ENCODE measurements at regions not wholly inside any gene's neighbourhood (a gene's known extent, or its start where the extent isn't known, plus 50 kb on each side); places are given as distances from the start of the nearest gene placed in this dataset.

- DNase-seq (ENCODE audit: low read depth in 2 of 2) = no peak
These were observed 192.6 kb upstream of the NAV2 start for GRCh38 chr11:19519912-19520641.

GRCh38 chr11:19519353-19519752 lies 193.3 kb upstream of the NAV2 start:
- no peak for DNase-seq (ENCODE audit: low read depth in 2 of 2)

GRCh38 chr11:19513253-19513652 lies 199.4 kb upstream of the NAV2 start:
- DNase-seq (ENCODE audit: low read depth in 2 of 2) = no peak

- no peak for DNase-seq (ENCODE audit: low read depth in 2 of 2)
These were observed 200.0 kb upstream of the NAV2 start for GRCh38 chr11:19512618-19513017.

- DNase-seq (ENCODE audit: low read depth in 2 of 2) = no peak
These were observed 201.0 kb upstream of the NAV2 start for GRCh38 chr11:19511413-19512183.

- no peak for DNase-seq (ENCODE audit: low read depth in 2 of 2)
These were observed 201.6 kb upstream of the NAV2 start for GRCh38 chr11:19511066-19511412.

- DNase-seq (ENCODE audit: low read depth in 2 of 2) = no peak
These were observed 202.2 kb upstream of the NAV2 start for GRCh38 chr11:19510468-19510867.

- no peak for DNase-seq (ENCODE audit: low read depth in 2 of 2)
These were observed 203.4 kb upstream of the NAV2 start for GRCh38 chr11:19509215-19509614.

- DNase-seq (ENCODE audit: low read depth in 2 of 2) = no peak
These were observed 204.5 kb upstream of the NAV2 start for GRCh38 chr11:19508165-19508564.

- no peak for DNase-seq (ENCODE audit: low read depth in 2 of 2)
These were observed 205.7 kb upstream of the NAV2 start for GRCh38 chr11:19506816-19507486.

- DNase-seq (ENCODE audit: low read depth in 2 of 2) = no peak
These were observed 209.9 kb upstream of the NAV2 start for GRCh38 chr11:19502691-19503253.

GRCh38 chr11:19501631-19502030 lies 211.0 kb upstream of the NAV2 start:
- DNase-seq (ENCODE audit: low read depth in 2 of 2) = no peak

GRCh38 chr11:19499999-19500398 lies 212.6 kb upstream of the NAV2 start:
- no peak for DNase-seq (ENCODE audit: low read depth in 2 of 2)

- DNase-seq (ENCODE audit: low read depth in 2 of 2) = no peak
These were observed 213.5 kb upstream of the NAV2 start for GRCh38 chr11:19499026-19499669.

- no peak for DNase-seq (ENCODE audit: low read depth in 2 of 2)
These were observed 219.0 kb upstream of the NAV2 start for GRCh38 chr11:19493446-19494213.

GRCh38 chr11:19482319-19483100 lies 230.1 kb upstream of the NAV2 start:
- DNase-seq (ENCODE audit: low read depth in 2 of 2) = no peak

GRCh38 chr11:19480540-19480939 lies 232.1 kb upstream of the NAV2 start:
- no peak for DNase-seq (ENCODE audit: low read depth in 2 of 2)

- DNase-seq (ENCODE audit: low read depth in 2 of 2) = no peak
These were observed 233.7 kb upstream of the NAV2 start for GRCh38 chr11:19478891-19479290.

- DNase-seq (ENCODE audit: low read depth in 2 of 2) = no peak
These were observed 234.4 kb upstream of the E2F8 start for GRCh38 chr11:19474954-19475721.

- no peak for DNase-seq (ENCODE audit: low read depth in 2 of 2)
These were observed 233.5 kb upstream of the E2F8 start for GRCh38 chr11:19474211-19474610.
